ENCODE measurements at regions not wholly inside any gene's neighbourhood (a gene's known extent, or its start where the extent isn't known, plus 50 kb on each side); places are given as distances from the start of the nearest gene placed in this dataset.

DNA sequence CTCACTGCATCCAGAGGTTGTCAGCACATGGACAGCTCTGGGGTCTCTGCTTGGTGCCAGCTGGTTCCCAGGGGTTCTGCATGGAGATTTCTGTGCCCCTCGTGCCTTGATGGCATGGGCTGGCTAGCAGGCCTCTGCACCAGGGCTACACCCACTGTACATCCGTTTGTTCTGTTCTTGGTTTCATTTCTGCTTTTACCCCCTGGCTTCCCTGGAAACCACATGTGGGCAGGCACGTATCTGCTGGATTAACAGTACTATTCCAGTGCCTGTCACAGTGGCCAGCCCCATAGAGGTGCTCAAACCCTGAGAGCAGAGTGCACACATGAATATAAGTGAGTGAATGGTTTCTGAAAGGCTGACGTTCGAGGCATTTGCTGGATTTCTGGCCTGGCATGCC lies 207.2 kb upstream of the GPR26 start:
- Histone ChIP-seq H3K4me2 (ENCODE audit: insufficient read depth, low read length) (no peak overlapping the region), H3K4me1 (ENCODE audit: control insufficient read depth, extremely low read depth, insufficient read depth, low read length) (no peaks in the 10 kb centered on the region), H3K79me2 (ENCODE audit: control insufficient read depth, insufficient read depth, low read length) (no peaks in the 10 kb centered on the region), H3K27me3 (ENCODE audit: control insufficient read depth in 2 of 2, insufficient read depth in 2 of 2, low read length in 2 of 2) (no peaks in the 10 kb centered on the region), H4K20me1 (replicated peaks; ENCODE audit: control insufficient read depth, extremely low read depth, insufficient read depth, low read length) (no peaks in the 10 kb centered on the region), H3K9ac (replicated peaks; ENCODE audit: extremely low read depth, insufficient read depth, low read length) (no peak overlapping the region), H3K36me3 (ENCODE audit: control insufficient read depth in 2 of 2, extremely low read depth in 1 of 2, insufficient read depth in 2 of 2, low read length in 2 of 2) (no peaks in the 10 kb centered on the region), H3K9me1 (replicated peaks; ENCODE audit: control insufficient read depth, extremely low read depth, insufficient read depth, low read length) (no peaks in the 10 kb centered on the region), H2AFZ (ENCODE audit: low read depth, low read length) (no peak overlapping the region), H3K4me3 (replicated peaks in 1 of 3; ENCODE audit: insufficient read depth in 1 of 3, low read depth in 1 of 3, low read length in 3 of 3) (no peak overlapping the region), H3K27ac (ENCODE audit: insufficient read depth, low read depth, low read length) (no peak overlapping the region), H3K9me3 (replicated peaks; ENCODE audit: control insufficient read depth, insufficient read depth, low read length) (no peaks in the 10 kb centered on the region)
- ChIA-PET CTCF (no interaction called here), POLR2A (no interaction called here)
- intact Hi-C loops (cut with micrococcal nuclease): no loop called here
- no peak for TF ChIP-seq POLR2A (IDR thresholded peaks at IDR 0.05; ENCODE audit: low read depth, low read length)
- no peak for TF ChIP-seq GATA2 (IDR thresholded peaks at IDR 0.05; ENCODE audit: insufficient read depth, insufficient read length, low read depth, low read length)
- no peak for TF ChIP-seq MYC (IDR thresholded peaks at IDR 0.05; ENCODE audit: low read depth, low read length)
- no peak for TF ChIP-seq FOS (IDR thresholded peaks at IDR 0.05; ENCODE audit: borderline replicate concordance, insufficient read depth, low read length)
- TF ChIP-seq, protein P1, sequence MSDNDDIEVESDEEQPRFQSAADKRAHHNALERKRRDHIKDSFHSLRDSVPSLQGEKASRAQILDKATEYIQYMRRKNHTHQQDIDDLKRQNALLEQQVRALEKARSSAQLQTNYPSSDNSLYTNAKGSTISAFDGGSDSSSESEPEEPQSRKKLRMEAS (IDR thresholded peaks at IDR 0.05; ENCODE audit: insufficient read depth, insufficient read length): no peak
- no peak for TF ChIP-seq EZH2 (IDR thresholded peaks at IDR 0.05; ENCODE audit: borderline replicate concordance, low read depth, low read length, severe bottlenecking)
- TF ChIP-seq, protein P2, sequence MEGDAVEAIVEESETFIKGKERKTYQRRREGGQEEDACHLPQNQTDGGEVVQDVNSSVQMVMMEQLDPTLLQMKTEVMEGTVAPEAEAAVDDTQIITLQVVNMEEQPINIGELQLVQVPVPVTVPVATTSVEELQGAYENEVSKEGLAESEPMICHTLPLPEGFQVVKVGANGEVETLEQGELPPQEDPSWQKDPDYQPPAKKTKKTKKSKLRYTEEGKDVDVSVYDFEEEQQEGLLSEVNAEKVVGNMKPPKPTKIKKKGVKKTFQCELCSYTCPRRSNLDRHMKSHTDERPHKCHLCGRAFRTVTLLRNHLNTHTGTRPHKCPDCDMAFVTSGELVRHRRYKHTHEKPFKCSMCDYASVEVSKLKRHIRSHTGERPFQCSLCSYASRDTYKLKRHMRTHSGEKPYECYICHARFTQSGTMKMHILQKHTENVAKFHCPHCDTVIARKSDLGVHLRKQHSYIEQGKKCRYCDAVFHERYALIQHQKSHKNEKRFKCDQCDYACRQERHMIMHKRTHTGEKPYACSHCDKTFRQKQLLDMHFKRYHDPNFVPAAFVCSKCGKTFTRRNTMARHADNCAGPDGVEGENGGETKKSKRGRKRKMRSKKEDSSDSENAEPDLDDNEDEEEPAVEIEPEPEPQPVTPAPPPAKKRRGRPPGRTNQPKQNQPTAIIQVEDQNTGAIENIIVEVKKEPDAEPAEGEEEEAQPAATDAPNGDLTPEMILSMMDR (IDR thresholded peaks at IDR 0.05; ENCODE audit: extremely low read depth in 1 of 2, insufficient read depth in 1 of 2, low read depth in 1 of 2, low read length in 2 of 2): no peak
- TF ChIP-seq POLR2AphosphoS5 (IDR thresholded peaks at IDR 0.05; ENCODE audit: insufficient read depth, low read depth, low read length): no peak
- no peak for TF ChIP-seq JUN (IDR thresholded peaks at IDR 0.05; ENCODE audit: borderline replicate concordance, insufficient read depth, insufficient read length, low read depth)
- no peak for DNase-seq (ENCODE audit: low read depth, low spot score)
- BruUV-seq (replicated peaks): no TSS peak
- dilution Hi-C loops (cut with MboI; ENCODE audit: extremely low pct_ligation_motif_present, low sequenced_read_pairs): no loop called here
- no peak for FAIRE-seq
